Umbilical cord (tissue), 1 donor: ENCODE measurements at regions not wholly inside any gene's neighbourhood (a gene's known extent, or its start where the extent isn't known, plus 50 kb on each side); places are given as distances from the start of the nearest gene placed in this dataset.

Experiments
- DNase-seq: peaks from one replicate; pipeline ENCODE4 v3.0.0-alpha.2; 2015; ENCODE audit warnings: low spot score

DNA sequence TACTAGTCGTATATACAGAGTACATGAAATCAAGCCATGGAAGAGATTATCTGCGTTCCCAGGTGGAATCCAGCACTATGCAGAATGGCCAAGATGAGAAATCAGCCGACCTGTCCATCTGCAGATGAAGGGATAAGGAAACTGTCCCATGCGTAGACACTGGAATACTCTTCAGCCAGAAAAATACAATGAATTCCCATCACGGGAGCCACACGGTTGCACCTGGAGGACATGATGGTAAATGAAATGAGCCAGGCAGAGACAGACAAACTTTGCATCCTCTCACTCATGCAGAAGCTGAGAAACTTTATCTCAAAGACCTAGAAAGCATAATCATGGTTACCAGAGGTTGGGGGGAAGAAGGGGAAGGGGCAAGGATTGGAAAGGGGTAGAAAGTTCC lies 111.9 kb upstream of the TOP3B start:
- no peak for DNase-seq

DNA sequence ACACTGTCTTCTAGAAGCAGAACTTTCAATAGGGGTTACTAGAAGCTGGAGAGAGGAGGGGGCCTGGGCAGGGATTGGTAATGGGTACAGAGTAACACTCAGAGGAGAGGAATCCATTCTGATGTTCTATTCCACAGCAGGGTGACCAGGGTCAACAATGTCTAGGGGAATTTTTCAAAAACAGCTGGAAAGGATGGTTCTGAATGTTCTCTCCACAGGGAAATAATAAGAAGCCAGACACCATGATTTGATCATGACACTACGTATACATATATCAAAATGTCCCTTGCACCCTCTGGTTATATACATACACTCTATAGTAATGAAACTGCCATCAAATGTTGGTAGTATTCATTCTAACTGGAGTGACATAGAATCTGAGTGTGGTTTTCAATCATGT lies 111.2 kb upstream of the TOP3B start:
- no peak for DNase-seq

GRCh38 chr22:22092974-22093373 lies 110.4 kb upstream of the TOP3B start:
- no peak for DNase-seq

DNA sequence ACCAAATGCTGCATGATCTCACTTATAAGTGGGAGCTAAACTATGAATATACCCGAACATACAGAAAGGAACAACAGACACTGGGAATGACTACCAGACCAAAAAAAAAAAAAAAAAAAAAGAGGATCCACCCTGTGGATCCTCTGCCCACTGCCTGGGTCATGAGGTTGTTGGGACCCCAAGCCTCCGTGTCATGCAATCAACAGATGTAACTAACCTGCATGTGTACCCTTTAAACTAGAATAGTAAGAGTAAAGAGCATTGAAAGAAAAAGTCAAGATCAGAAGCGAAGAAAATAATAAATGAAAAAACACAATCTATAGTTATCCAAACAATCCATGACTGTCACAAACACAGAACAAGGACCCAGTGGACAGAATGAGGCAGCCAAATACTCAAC lies 109.5 kb upstream of the TOP3B start:
- no peak for DNase-seq

GRCh38 chr22:22091400-22091878 lies 108.9 kb upstream of the TOP3B start:
- no peak for DNase-seq

- DNase-seq = no peak
Measured at GRCh38 chr22:22090650-22091399, 108.2 kb upstream of the TOP3B start.

DNA sequence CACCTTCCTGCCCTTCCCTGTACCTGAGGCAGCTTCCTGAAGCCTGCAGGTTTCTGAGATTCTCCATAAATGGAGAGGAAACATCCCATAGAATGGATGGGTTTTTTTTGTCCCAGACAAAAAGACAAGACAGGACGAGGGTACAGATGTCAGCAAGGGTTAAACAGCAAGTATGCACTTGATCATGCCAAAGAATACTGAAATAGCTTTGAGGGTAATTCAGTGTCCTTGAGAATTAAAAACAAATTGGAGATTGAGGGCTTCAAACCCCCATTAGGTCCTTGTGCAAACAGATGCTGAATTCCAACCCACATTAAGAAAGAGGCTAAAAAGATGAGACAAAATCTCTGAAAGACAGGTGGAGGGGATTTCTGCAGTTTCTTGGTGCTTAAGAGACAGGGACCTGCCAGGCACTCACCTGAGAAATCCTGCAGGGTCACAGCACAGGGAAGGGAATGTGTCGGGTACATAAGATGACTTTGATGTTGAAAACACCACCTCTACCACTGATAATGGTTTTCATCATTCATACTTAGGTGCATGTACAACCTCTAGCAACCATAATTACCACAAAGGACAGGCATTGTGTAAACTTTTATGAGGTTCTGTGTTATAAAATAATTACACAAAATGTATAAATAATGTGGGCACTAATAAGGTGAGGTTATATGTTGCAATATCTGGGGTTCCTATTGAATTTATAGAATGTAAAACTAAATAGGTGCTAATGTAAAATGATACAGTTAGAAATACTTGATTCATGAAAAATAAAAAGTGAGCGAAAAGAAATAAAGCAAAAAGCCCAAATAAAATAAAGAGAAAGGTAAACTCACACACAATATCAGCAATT lies 107.1 kb upstream of the TOP3B start:
- DNase-seq = no peak

DNA sequence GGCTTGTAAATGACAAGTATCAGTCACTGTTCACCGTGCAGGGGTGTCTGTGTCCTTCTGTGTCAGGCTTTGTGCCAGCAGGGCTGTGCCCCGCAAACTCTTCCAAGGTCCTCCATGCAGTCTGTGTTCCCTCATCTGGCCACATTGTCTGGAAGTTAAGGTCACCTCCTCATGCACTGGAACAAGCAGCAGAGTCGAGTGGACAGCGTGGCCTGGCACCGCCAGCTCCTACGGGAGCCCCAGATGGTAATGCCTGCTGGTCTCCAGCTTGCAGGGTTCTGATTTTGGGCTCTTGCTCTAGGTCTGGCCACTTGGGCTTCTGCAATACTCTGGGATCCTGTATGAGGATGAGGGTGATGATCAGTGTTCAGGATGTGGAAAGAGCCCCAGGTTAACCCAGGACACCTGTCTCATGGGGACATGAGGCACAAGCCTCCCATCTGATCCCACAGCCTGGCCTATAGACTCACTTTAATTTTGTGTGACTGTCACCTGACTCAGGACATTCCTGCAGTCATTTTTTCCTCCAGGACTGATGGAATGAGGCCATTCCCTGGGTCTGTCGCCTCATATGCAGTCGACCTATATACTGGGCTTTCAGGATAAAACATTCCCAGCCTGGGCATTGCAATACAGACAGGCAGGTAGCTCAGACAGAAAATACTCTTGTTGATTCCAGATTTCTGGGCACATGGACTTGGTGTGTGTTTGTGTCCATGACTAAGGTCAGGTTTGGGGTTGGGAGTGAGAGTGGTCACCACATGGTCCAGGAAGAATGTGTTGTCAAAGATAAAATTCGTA lies 106.3 kb upstream of the TOP3B start:
- DNase-seq = no peak

GRCh38 chr22:22087854-22088657 lies 105.5 kb upstream of the TOP3B start:
- no peak for DNase-seq

- DNase-seq = no peak
Measured at GRCh38 chr22:22086501-22087158, 104.0 kb upstream of the TOP3B start.

- DNase-seq = no peak
Measured at GRCh38 chr22:22085702-22086500, 103.3 kb upstream of the TOP3B start.

DNA sequence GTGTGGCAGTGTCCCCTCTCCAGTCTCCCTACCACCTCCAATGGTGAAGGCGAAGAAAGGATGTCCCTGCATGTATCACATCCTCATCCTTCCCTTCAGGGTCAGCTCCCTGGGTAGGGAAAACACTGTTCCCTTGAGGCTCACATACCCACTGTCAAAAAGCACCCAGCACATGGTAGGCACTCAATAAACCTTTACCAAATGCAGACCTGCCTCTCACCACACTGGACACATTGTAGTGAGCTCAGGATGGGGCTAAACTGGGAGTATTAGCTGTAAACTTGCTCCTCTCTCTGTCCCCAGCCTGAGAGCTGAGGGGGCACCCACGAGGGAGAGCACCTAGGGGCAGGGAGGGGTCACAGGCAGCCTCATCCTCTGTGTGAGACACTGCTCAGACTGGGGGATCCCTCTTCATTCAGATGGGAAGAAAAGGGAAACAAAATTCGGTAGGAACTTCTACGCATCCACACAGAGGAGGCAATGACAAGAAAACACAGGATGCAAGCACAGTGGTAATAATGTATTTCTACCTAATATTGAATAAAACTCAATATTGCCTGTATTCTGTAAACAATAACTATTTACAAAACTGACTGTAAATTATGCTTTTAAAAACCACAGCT lies 101.6 kb upstream of the TOP3B start:
- DNase-seq = no peak

DNA sequence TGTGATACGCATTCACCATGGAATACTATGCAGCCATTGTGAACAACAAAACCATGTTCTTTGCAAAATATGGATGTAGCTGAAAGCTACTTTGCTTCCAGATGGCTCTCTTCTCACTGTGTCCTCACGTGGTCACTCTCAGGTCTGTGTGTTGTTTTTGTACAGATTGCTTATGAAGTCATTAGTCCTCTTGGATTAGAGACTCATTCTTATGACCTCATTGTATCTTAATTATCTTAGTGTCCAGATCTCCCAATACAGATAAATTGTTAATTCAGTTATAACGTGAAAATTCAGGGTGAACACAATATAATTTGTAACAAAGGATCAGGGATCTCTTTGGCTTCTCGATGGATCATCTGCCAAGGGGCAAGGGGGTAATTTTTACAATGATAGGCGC lies 100.4 kb upstream of the TOP3B start:
- no peak for DNase-seq

DNA sequence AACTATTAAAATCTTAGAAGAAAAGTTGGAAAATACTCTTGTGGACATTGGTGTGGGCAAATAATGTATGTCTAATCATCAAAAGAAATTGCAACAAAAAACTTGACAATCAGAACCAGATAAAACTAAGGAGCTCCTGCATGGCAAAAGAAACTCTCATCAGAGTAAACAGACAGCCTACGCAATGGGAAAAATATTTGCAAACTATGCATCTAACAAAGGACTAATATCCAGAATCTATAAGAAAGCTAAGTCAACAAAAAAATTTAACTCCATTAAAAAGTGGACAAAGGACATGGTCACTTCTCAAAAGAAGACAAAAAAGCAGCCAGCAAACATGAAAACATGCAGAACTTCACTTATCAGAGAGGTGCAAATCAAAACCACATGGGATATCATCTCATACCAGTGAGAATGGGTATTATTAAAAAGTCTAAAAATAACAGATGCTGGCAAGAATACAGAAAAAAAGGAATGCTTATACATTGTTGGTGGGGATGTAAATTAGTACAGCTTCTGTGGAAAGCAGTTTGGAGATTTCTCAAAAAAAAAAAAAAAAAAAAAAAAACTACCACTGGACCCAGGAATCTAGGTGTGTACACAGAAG lies 99.7 kb upstream of the TOP3B start:
- DNase-seq = no peak

GRCh38 chr22:22080270-22080669 lies 97.7 kb upstream of the TOP3B start:
- no peak for DNase-seq

- DNase-seq = peak; percentile 79
Measured at GRCh38 chr22:22079404-22080148, 97.0 kb upstream of the TOP3B start.

DNA sequence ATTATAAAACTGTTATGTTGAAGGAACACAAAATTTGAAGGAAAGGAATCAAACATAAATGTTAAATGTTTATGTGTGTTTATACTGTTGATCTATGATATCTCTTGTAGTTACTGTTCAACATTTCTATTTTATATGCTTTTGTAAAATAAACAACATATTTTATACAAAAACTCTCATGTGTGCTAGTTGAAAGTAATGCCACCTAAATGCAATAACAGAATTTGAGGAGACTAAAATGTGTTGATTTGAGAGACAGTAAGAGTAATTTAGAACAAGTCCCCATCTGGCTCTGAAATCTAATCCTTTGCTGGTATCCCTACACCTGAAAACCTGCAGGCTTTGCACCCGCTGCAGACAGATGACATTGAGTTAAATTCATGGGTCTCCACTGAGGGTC lies 95.7 kb upstream of the TOP3B start:
- DNase-seq = no peak
